ENCODE measurements at regions not wholly inside any gene's neighbourhood (a gene's known extent, or its start where the extent isn't known, plus 50 kb on each side); places are given as distances from the start of the nearest gene placed in this dataset.
"Not testable (repeated sequence)": the region's sequence is repeated elsewhere in the genome, so short reads cannot be mapped to it uniquely, and the experiment has no call there.

DNA sequence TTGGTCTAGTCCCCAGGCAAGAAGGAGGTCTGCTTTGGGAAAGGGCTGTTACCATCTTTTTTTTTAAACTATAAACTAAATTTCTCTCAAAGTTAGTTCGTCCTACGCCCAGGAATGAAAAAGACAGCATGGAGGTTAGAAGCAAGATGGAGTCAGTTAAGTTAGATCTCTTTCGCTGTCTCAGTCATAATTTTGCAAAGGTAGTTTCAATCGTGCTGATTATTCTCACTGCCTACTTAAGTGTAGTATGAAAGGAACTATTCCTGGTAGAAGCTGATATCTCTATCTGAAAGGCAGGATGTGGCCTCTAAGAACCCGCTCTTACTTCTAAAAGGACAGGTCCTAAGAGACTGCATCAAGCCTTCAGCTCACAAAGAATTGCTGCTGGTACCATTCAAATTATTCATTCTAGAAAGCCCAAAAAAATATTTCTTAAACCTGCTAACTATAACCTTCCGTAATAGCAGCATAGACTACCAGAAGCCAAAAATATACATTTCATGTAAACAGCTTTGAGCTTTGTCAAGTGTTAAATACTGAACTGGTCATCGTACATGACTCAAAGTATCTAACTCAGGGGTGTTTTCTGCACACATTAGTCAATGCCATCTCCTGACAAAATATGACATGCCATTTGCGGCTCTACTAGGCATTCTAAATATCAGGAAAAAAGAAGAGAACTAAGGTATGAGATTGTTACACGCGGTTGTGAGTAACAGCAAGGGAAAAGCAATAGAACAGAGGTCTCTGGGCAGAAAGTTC lies 96.0 kb upstream of the CCDC80 start:
- peak; percentile 46 for DNase-seq (ENCODE audit: low spot score)

DNA sequence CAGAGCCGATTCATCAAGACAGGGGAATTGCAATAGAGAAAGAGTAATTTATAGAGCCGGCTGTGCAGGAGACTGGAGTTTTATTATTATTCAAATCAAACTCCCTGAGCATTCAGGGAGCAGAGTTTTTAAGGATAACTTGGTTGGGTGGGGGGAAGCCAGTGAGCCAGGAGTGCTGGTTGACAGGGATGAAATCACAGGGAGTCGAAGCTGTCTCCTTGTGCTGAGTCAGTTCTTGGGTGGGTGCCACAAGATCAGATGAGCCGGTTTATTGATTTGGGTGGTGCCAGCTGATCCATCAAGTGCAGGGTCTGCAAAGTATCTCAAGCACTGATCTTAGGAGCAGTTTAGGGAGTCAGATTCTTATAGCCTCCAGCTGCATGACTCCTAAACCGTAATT lies 95.4 kb upstream of the CCDC80 start:
- no peak for DNase-seq (ENCODE audit: low spot score)

- no peak for DNase-seq (ENCODE audit: low spot score)
Measured at GRCh38 chr3:112735926-112736325, 95.0 kb upstream of the CCDC80 start.

GRCh38 chr3:112734736-112735350 lies 93.9 kb upstream of the CCDC80 start:
- peak; percentile 78 for DNase-seq (ENCODE audit: low spot score)

GRCh38 chr3:112734171-112734570 lies 93.2 kb upstream of the CCDC80 start:
- no peak for DNase-seq (ENCODE audit: low spot score)

DNA sequence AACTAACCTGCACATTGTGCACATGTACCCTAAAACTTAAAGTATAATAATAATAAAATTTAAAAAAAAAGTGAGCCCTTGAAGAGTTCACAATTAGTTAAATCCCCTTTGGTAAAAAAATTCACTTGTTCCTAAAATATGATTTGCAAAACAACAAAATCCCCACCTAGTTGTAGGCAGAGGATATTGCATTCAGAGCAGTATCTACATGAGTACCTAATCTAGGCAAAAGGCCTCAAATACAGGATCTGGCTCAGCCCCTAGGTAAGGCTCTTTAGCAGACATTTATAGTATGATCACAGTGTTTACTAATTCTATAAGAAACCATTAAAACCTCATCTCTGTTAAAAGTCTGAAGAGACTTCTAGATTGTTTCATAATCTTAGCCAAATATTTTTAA lies 89.3 kb upstream of the CCDC80 start:
- no peak for DNase-seq (ENCODE audit: low spot score)

- no peak for DNase-seq (ENCODE audit: low spot score)
Measured at GRCh38 chr3:112721231-112721630, 80.3 kb upstream of the CCDC80 start.

DNA sequence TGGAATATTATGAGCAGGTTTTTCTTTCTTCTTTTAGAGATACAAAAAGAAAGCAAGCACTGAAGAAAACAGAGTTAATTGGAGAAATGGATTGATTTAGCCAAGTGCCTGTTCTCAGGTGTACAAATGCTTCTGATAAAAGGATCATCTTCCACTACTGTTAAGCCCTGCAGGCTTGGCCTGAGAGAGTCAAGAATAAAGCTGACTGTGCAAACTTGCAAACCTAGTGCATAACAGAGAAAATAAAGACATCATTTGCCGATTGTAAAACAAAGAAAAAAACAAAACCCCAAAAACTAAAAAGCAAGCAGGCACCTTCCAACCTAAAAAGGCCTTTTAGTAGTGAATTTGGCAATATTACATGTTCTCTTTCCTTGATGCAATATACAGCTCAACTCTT lies 78.0 kb upstream of the CCDC80 start:
- no peak for DNase-seq (ENCODE audit: low spot score)

- no peak for DNase-seq (ENCODE audit: low spot score)
Measured at GRCh38 chr3:112718516-112718915, 77.6 kb upstream of the CCDC80 start.

DNA sequence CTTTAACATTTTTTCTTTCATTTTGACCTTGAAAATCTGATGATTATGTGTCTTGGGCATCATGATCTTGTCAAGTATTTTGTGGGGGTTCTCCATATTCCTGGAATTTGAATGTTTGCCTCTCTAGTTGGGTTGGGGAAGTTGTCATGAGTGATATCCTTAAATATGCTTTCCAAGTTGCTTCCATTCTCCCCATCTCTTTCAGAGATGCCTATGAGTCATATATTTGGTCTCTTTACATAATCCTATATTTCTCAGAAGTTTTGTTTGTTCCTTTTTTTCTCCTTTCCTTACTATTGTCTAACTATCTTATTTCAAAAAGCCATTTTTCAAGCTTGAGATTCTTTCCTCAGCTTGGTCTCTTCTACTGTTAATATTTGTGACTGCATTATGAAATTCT lies 69.0 kb upstream of the CCDC80 start:
- no peak for DNase-seq (ENCODE audit: low spot score)

DNA sequence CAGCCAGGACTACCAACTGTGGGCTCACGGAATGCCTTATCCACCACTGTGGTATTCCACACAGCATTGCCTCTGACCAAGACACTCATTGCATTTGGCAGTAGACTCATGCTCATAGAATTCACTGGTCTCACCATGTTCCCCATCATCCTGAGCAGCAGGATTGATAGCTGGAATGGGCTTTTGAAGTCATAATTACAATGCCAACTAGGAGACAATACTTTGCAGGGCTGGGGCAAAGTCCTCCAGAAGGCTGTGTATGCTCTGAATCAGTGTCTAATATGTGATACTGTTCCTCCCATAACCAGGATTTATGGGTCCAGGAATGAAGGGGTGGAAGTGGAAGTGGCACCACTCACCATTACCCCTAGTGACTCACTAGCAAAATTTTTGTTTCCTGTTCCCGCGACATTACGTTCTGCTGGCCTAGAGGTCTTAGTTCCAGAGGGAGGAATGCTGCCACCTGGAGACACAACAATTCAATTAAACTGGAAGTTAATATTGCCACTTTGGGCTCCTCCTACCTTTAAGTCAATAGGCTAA lies 58.6 kb upstream of the CCDC80 start:
- no peak for DNase-seq (ENCODE audit: low spot score)

DNA sequence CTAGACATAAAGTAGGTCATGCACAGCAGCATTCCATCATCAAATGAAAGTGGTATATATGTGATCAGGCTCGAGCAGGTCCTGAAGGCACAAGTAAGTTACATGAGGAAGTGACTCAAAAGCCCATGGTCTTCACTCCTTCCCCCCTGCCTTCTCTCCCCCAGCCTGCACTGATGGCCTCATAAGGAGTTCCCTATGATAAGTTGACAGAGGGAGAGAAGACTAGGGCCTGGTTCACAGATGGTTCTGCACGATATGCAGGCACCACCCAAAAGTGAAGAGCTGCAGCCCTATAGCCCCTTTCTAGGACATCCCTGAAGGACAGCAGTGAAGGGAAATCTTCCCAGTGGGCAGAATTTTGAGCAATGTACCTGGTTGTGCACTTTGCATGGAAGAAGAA lies 57.5 kb upstream of the CCDC80 start:
- not testable (repeated sequence) for DNase-seq (ENCODE audit: low spot score)

- DNase-seq (ENCODE audit: low spot score), result not testable (repeated sequence)
Measured at GRCh38 chr3:112696244-112696643, 55.3 kb upstream of the CCDC80 start.

DNA sequence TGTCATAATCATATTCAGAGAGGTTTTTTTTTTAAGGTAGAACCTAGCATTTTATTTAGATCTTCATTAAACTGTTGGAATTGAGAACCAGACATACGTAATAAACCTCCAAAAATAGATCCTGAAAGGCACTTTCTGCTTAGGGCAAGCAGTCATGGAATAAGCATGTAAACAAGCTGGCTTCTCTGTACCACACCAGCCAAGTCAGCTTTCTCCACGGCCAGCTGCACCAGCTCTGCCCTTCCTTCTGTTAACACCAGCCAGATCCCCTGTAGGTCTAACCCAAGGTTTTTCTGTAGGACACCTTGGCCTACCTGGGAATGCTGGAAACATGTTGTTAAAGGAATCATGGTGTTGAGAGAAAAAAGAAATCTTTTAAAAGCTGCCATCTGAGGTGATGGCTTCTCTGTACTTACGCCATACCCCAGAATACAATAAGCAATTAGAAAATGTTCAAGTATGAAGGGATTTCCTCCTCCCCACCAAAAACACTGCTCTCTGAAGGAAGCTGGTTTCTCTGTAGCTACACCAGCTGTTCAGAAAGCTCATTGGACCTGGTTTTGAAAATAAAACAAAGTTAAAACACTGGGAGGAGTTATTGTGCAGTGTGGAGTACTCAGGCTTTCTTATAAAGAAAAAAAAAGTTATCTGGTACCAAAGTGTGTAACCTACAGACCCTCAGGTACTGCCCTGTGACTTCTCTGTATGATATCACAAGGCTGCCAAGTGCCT lies 54.6 kb upstream of the CCDC80 start:
- not testable (repeated sequence) for DNase-seq (ENCODE audit: low spot score)

DNA sequence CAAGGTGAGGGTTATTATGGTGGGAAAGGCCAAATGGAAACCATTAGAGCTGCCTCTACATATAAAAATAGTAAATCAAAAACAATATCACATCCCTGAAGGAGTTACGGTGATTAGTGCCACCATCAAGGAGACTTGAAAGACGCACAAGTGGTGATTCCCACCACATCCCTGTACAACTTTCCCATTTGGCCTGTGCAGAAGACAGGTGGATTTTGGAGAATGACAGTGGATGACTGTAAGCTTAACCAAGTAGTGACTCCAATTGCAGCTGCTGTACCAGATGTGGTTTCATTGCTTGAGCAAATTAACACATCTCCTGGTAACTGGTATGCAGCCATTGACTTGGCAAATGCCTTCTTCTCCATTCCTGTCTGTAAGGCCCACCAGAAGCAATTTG lies 54.0 kb upstream of the CCDC80 start:
- not testable (repeated sequence) for DNase-seq (ENCODE audit: low spot score)

GRCh38 chr3:112693186-112693585 lies 52.2 kb upstream of the CCDC80 start:
- no peak for DNase-seq (ENCODE audit: low spot score)
